T-helper 1 cell treated with Interleukin-12 subunit alpha and Interleukin-12 subunit beta and Interleukin-4 antibody, amounts not matched to agents 30 μg/mL and 1 μg/mL, for 36 hours (primary cell): ENCODE measurements at regions not wholly inside any gene's neighbourhood (a gene's known extent, or its start where the extent isn't known, plus 50 kb on each side); places are given as distances from the start of the nearest gene placed in this dataset.

Experiments used
- H3K27ac Mint-ChIP-seq: one replicate; pipeline ENCODE4 v1.8.0; 2021; ENCODE audit warnings: mild to moderate bottlenecking, mixed read lengths
- H3K27me3 Mint-ChIP-seq: one replicate; pipeline ENCODE4 v1.8.0; 2021; ENCODE audit warnings: low read depth, mixed read lengths
- H3K36me3 Mint-ChIP-seq: one replicate; pipeline ENCODE4 v1.8.0; 2021; ENCODE audit warnings: low read depth, mixed read lengths
- H3K4me1 Mint-ChIP-seq: one replicate; pipeline ENCODE4 v1.8.0; 2021; ENCODE audit warnings: low read depth, mixed read lengths
- H3K4me3 Mint-ChIP-seq: one replicate; pipeline ENCODE4 v1.8.0; 2021; ENCODE audit warnings: mild to moderate bottlenecking, moderate library complexity, mixed read lengths
- H3K9me3 Mint-ChIP-seq: one replicate; pipeline ENCODE4 v1.8.0; 2021; ENCODE audit warnings: mixed read lengths

- Mint-ChIP-seq H3K36me3 (no peaks in the 10 kb centered on the region), H3K9me3 (no peaks in the 10 kb centered on the region), H3K27ac (no peak overlapping the region), H3K4me1 (no peaks in the 10 kb centered on the region), H3K4me3 (no peak overlapping the region), H3K27me3 (no peaks in the 10 kb centered on the region)
These were observed 573.4 kb downstream of the EFNB2 start for GRCh38 chr13:105962080-105962479.

- Mint-ChIP-seq H3K27me3 (no peaks in the 10 kb centered on the region), H3K4me3 (no peak overlapping the region), H3K27ac (no peak overlapping the region), H3K36me3 (no peaks in the 10 kb centered on the region), H3K4me1 (no peaks in the 10 kb centered on the region), H3K9me3 (no peaks in the 10 kb centered on the region)
These were observed 574.0 kb downstream of the EFNB2 start for GRCh38 chr13:105961438-105961837.

- Mint-ChIP-seq H3K4me1 (no peaks in the 10 kb centered on the region), H3K9me3 (no peaks in the 10 kb centered on the region), H3K36me3 (no peaks in the 10 kb centered on the region), H3K27me3 (no peaks in the 10 kb centered on the region), H3K27ac (no peak overlapping the region), H3K4me3 (no peak overlapping the region)
These were observed 575.1 kb downstream of the EFNB2 start for GRCh38 chr13:105960326-105960725.

- Mint-ChIP-seq H3K27ac (no peak overlapping the region), H3K9me3 (no peaks in the 10 kb centered on the region)
These were observed 575.6 kb downstream of the EFNB2 start for GRCh38 chr13:105959876-105960275.

GRCh38 chr13:105957769-105958438 lies 577.6 kb downstream of the EFNB2 start:
- H3K4me3 Mint-ChIP-seq, result no peak overlapping the region
- H3K4me1 Mint-ChIP-seq, result no peaks in the 10 kb centered on the region
- no peaks in the 10 kb centered on the region for H3K27me3 Mint-ChIP-seq
- H3K27ac Mint-ChIP-seq, result no peak overlapping the region
- no peaks in the 10 kb centered on the region for H3K36me3 Mint-ChIP-seq
- no peaks in the 10 kb centered on the region for H3K9me3 Mint-ChIP-seq

More at GRCh38 chr13:105959876-105960275, 575.6 kb downstream of the EFNB2 start:
- Mint-ChIP-seq H3K4me1 (no peaks in the 10 kb centered on the region), H3K27me3 (no peaks in the 10 kb centered on the region), H3K4me3 (no peak overlapping the region), H3K36me3 (no peaks in the 10 kb centered on the region)

- Mint-ChIP-seq H3K36me3 (no peaks in the 10 kb centered on the region), H3K4me1 (no peaks in the 10 kb centered on the region), H3K27ac (no peak overlapping the region), H3K9me3 (no peaks in the 10 kb centered on the region), H3K4me3 (no peak overlapping the region), H3K27me3 (no peaks in the 10 kb centered on the region)
These were observed 578.5 kb downstream of the EFNB2 start for GRCh38 chr13:105956921-105957320.

- Mint-ChIP-seq H3K27me3 (no peaks in the 10 kb centered on the region), H3K4me1 (no peaks in the 10 kb centered on the region), H3K9me3 (no peaks in the 10 kb centered on the region), H3K36me3 (no peaks in the 10 kb centered on the region), H3K4me3 (no peak overlapping the region), H3K27ac (no peak overlapping the region)
These were observed 582.5 kb downstream of the EFNB2 start for GRCh38 chr13:105952973-105953290.

GRCh38 chr13:105952233-105952972 lies 583.1 kb downstream of the EFNB2 start:
- Mint-ChIP-seq H3K27me3 (no peaks in the 10 kb centered on the region), H3K4me1 (no peaks in the 10 kb centered on the region), H3K36me3 (no peaks in the 10 kb centered on the region), H3K9me3 (no peaks in the 10 kb centered on the region), H3K4me3 (no peak overlapping the region), H3K27ac (no peak overlapping the region)

GRCh38 chr13:105948143-105948542 lies 587.3 kb downstream of the EFNB2 start:
- Mint-ChIP-seq H3K4me1 (no peaks in the 10 kb centered on the region), H3K4me3 (no peak overlapping the region), H3K27me3 (no peaks in the 10 kb centered on the region), H3K36me3 (no peaks in the 10 kb centered on the region), H3K9me3 (no peaks in the 10 kb centered on the region), H3K27ac (no peak overlapping the region)

- Mint-ChIP-seq H3K27ac (no peak overlapping the region), H3K9me3 (peaks cover 4% of the 10 kb centered on the region), H3K27me3 (no peaks in the 10 kb centered on the region), H3K4me3 (no peak overlapping the region), H3K36me3 (no peaks in the 10 kb centered on the region), H3K4me1 (no peaks in the 10 kb centered on the region)
These were observed 594.6 kb downstream of the EFNB2 start for GRCh38 chr13:105940882-105941281.

- H3K4me3 Mint-ChIP-seq, result no peak overlapping the region
These were observed 598.0 kb downstream of the EFNB2 start for GRCh38 chr13:105937451-105937850.

GRCh38 chr13:105936816-105937215 lies 598.6 kb downstream of the EFNB2 start:
- no peaks in the 10 kb centered on the region for H3K36me3 Mint-ChIP-seq
- H3K9me3 Mint-ChIP-seq, result peaks cover 4% of the 10 kb centered on the region
- no peak overlapping the region for H3K27ac Mint-ChIP-seq
- no peak overlapping the region for H3K4me3 Mint-ChIP-seq
- no peaks in the 10 kb centered on the region for H3K27me3 Mint-ChIP-seq
- H3K4me1 Mint-ChIP-seq, result no peaks in the 10 kb centered on the region

More at GRCh38 chr13:105937451-105937850, 598.0 kb downstream of the EFNB2 start:
- H3K36me3 Mint-ChIP-seq, result no peaks in the 10 kb centered on the region
- H3K27me3 Mint-ChIP-seq, result no peaks in the 10 kb centered on the region
- H3K9me3 Mint-ChIP-seq, result peaks cover 4% of the 10 kb centered on the region
- no peak overlapping the region for H3K27ac Mint-ChIP-seq
- no peaks in the 10 kb centered on the region for H3K4me1 Mint-ChIP-seq

- Mint-ChIP-seq H3K27me3 (no peaks in the 10 kb centered on the region), H3K27ac (no peak overlapping the region), H3K9me3 (no peaks in the 10 kb centered on the region), H3K4me1 (no peaks in the 10 kb centered on the region), H3K4me3 (no peak overlapping the region), H3K36me3 (no peaks in the 10 kb centered on the region)
These were observed 606.0 kb downstream of the EFNB2 start for GRCh38 chr13:105929505-105929904.

GRCh38 chr13:105928901-105929300 lies 606.6 kb downstream of the EFNB2 start:
- no peaks in the 10 kb centered on the region for H3K4me1 Mint-ChIP-seq
- H3K4me3 Mint-ChIP-seq, result no peak overlapping the region
- H3K27ac Mint-ChIP-seq, result no peak overlapping the region
- H3K9me3 Mint-ChIP-seq, result no peaks in the 10 kb centered on the region
- no peaks in the 10 kb centered on the region for H3K27me3 Mint-ChIP-seq
- H3K36me3 Mint-ChIP-seq, result no peaks in the 10 kb centered on the region

- Mint-ChIP-seq H3K27me3 (no peaks in the 10 kb centered on the region), H3K9me3 (no peaks in the 10 kb centered on the region), H3K4me3 (no peak overlapping the region), H3K4me1 (no peaks in the 10 kb centered on the region), H3K36me3 (no peaks in the 10 kb centered on the region), H3K27ac (no peak overlapping the region)
These were observed 607.4 kb downstream of the EFNB2 start for GRCh38 chr13:105928048-105928447.
